ENCODE measurements at regions not wholly inside any gene's neighbourhood (a gene's known extent, or its start where the extent isn't known, plus 50 kb on each side); places are given as distances from the start of the nearest gene placed in this dataset.

- no peak for DNase-seq (ENCODE audit: low read depth in 1 of 2, low spot score in 1 of 2)
These were observed 49.9 kb upstream of the OR4E1 start for GRCh38 chr14:21723431-21724045.
